K562 (cell line): ENCODE measurements at regions not wholly inside any gene's neighbourhood (a gene's known extent, or its start where the extent isn't known, plus 50 kb on each side); places are given as distances from the start of the nearest gene placed in this dataset.

ENCODE experiments used
- ATAC-seq: fragments of 200-7000 bp; cut with Tn5 transposase; 3 replicates; pipeline ENCODE4 v1.9.1; 2020; ENCODE audit warnings: moderate library complexity
- BruUV-seq: library from RNA; stranded (reverse); fragments of 400-500 nt; replicated peaks from 2 replicates; lab custom pipeline; 2021; lab: Mats Ljungman, UMichigan
- CTCF ChIA-PET: fragments of 300-600 bp; formaldehyde crosslinking; extraction: SDS; loops from one replicate; lab custom pipeline; 2021; ENCODE audit warnings: low intra/inter-chr PET ratio; lab: Yijun Ruan, JAX
- POLR2A ChIA-PET: fragments of 300-600, 350-650 bp; sonication (Branson Sonifier 250); formaldehyde crosslinking; extraction: SDS; loops from one replicate; lab custom pipeline; 2021; ENCODE audit warnings: antibody characterized with exemption, inconsistent platforms; lab: Yijun Ruan, JAX
- DNase-seq, 4 experiments: peaks; one replicate each; pipeline versions ENCODE4 v3.0.0 to v3.0.0-alpha.2; 2011 to 2018; ENCODE audit warnings: low spot score in 3 of 4, mixed read lengths in 3 of 4; ENCODE audit errors: extremely low read depth in 1 of 4
- FAIRE-seq: peaks from 2 replicates; lab custom pipeline; 2011; peaks lifted over from hg19 to GRCh38; lab: Jason Lieb, UNC
- H2AFZ ChIP-seq: 2 replicates; pipeline ENCODE4 v1.6.0; 2011; ENCODE audit warnings: low read depth, low read length, control low read depth, inconsistent platforms
- H3K27ac ChIP-seq: fragments of 200-600 bp; 3 replicates; pipeline ENCODE4 v1.8.0; 2011; ENCODE audit warnings: low read depth, mild to moderate bottlenecking, control low read depth, inconsistent platforms, low read length, moderate library complexity, mixed read lengths; ENCODE audit errors: extremely low read depth
- H3K27me3 ChIP-seq, 2 experiments: fragments of 300-600 bp in 1 of 2; 2 replicates in 1 of 2; 3 replicates in 1 of 2; pipeline versions ENCODE4 v1.6.0 to v1.8.0; 2011; ENCODE audit warnings: inconsistent platforms in 2 of 2, low read length in 2 of 2, mild to moderate bottlenecking in 1 of 2, mixed read lengths in 1 of 2, moderate library complexity in 1 of 2; ENCODE audit not compliant: control insufficient read depth in 2 of 2, insufficient read depth in 2 of 2
- H3K36me3 ChIP-seq: fragments of 300-600 bp; 3 replicates; pipeline ENCODE4 v1.8.0; 2011; ENCODE audit warnings: mild to moderate bottlenecking, low read length, inconsistent platforms; ENCODE audit not compliant: control insufficient read depth, insufficient read depth
- H3K4me1 ChIP-seq, 2 experiments: fragments of 200-600 bp in 1 of 2; replicated peaks in 1 of 2; 2 replicates in 1 of 2; 3 replicates in 1 of 2; pipeline versions ENCODE4 v1.5.1 to v1.8.0; 2011; ENCODE audit warnings: inconsistent platforms in 2 of 2, low read length in 2 of 2, mild to moderate bottlenecking in 1 of 2, mixed read lengths in 1 of 2, moderate library complexity in 1 of 2; ENCODE audit not compliant: control insufficient read depth in 2 of 2, insufficient read depth in 2 of 2
- H3K4me2 ChIP-seq: 2 replicates; pipeline ENCODE4 v1.6.1; 2011; ENCODE audit warnings: low read length, control low read depth, inconsistent platforms, mixed read lengths; ENCODE audit not compliant: insufficient read depth
- H3K4me3 ChIP-seq: fragments of 200-600 bp; sonication (generic), shearing (Covaris generic); 2 replicates; pipeline ENCODE4 v1.5.1; 2016; ENCODE audit warnings: control low read depth, inconsistent platforms
- H3K79me2 ChIP-seq: fragments of 200-600 bp; 3 replicates; pipeline ENCODE4 v1.8.0; 2011; ENCODE audit warnings: low read length, inconsistent platforms; ENCODE audit not compliant: control insufficient read depth, insufficient read depth
- H3K9ac ChIP-seq, 2 experiments: 2 replicates each; pipeline versions ENCODE4 v1.6.0 to v1.6.1; 2011; ENCODE audit warnings: low read depth in 2 of 2, low read length in 2 of 2, control low read depth in 1 of 2, inconsistent platforms in 1 of 2, mild to moderate bottlenecking in 1 of 2, mixed read lengths in 1 of 2; ENCODE audit not compliant: insufficient read depth in 1 of 2
- H3K9me1 ChIP-seq: one replicate; pipeline ENCODE4 v1.6.0; 2011; ENCODE audit warnings: inconsistent platforms, mild to moderate bottlenecking, low read length, moderate library complexity; ENCODE audit not compliant: control insufficient read depth, insufficient read depth
- H3K9me3 ChIP-seq: replicated peaks from 2 replicates; pipeline ENCODE4 v1.5.1; 2011; ENCODE audit warnings: low read depth, low read length, inconsistent platforms; ENCODE audit not compliant: control insufficient read depth, insufficient read depth
- H4K20me1 ChIP-seq: replicated peaks from 2 replicates; pipeline ENCODE4 v1.6.1; 2011; ENCODE audit warnings: low read length, inconsistent platforms, mixed read lengths; ENCODE audit not compliant: control insufficient read depth, insufficient read depth
- CBX3 ChIP-seq, 2 experiments: IDR thresholded peaks; 1 replicate in 1 of 2; 2 replicates in 1 of 2; pipeline ENCODE4 v1.6.1; 2012; ENCODE audit warnings: inconsistent platforms in 2 of 2, low read length in 2 of 2, borderline replicate concordance in 1 of 2, control low read depth in 1 of 2
- MCM5 ChIP-seq: fragments of 450-650 bp; IDR thresholded peaks from 2 replicates; pipeline ENCODE4 v1.6.1; 2016; ENCODE audit warnings: low read depth
- MEF2A ChIP-seq: IDR thresholded peaks from 2 replicates; pipeline ENCODE4 v1.6.1; 2011; ENCODE audit warnings: low read depth, mild to moderate bottlenecking, low read length, moderate library complexity; ENCODE audit not compliant: control insufficient read depth
- NFXL1 ChIP-seq: fragments of 450-650 bp; formaldehyde crosslinking; IDR thresholded peaks from 2 replicates; pipeline ENCODE4 v1.4.0; 2021; ENCODE audit warnings: mild to moderate bottlenecking
- SIX5 ChIP-seq, 2 experiments: IDR thresholded peaks; 2 replicates each; pipeline ENCODE4 v1.6.1; 2011; ENCODE audit warnings: low read length in 2 of 2, borderline replicate concordance in 1 of 2, low read depth in 1 of 2, mild to moderate bottlenecking in 1 of 2, moderate library complexity in 1 of 2; ENCODE audit not compliant: insufficient read depth in 1 of 2
- SPI1 ChIP-seq: IDR thresholded peaks from 2 replicates; pipeline ENCODE4 v1.6.1; 2011; ENCODE audit warnings: low read depth, low read length, control low read depth, borderline replicate concordance
- SRF ChIP-seq, 2 experiments: fragments of 250-450, 450-650 bp in 1 of 2; sonication (Bioruptor Pico) in 1 of 2; sonication (generic) in 1 of 2; formaldehyde crosslinking; IDR thresholded peaks; 2 replicates each; pipeline versions ENCODE4 v1.5.0 to v1.5.1; 2020 to 2022; ENCODE audit warnings: mild to moderate bottlenecking in 1 of 2, missing genetic modification reagents in 1 of 2
- STAT5A ChIP-seq: IDR thresholded peaks from 2 replicates; pipeline ENCODE4 v1.6.1; 2012; ENCODE audit warnings: low read length, inconsistent platforms, borderline replicate concordance
- ZNF23 ChIP-seq: fragments of 250-450 bp; sonication (Bioruptor Pico); IDR thresholded peaks from 2 replicates; pipeline ENCODE4 v1.4.0; 2020; ENCODE audit warnings: mild to moderate bottlenecking
- ZNF696 ChIP-seq: fragments of 250-450 bp; sonication (Bioruptor Pico); conservative IDR thresholded peaks from 2 replicates; pipeline ENCODE4 v1.4.0; 2020; ENCODE audit warnings: mild to moderate bottlenecking, moderate library complexity
- WGBS: fragments of 100-300 bp; shearing (Covaris generic); methylation state at CpG from one replicate; pipeline ENCODE4 v1.1.6; 2016; ENCODE audit warnings: low coverage, mixed read lengths; ENCODE audit not compliant: insufficient coverage; ENCODE audit errors: missing lambda C conversion rate; 5-methylcytosine and 5-hydroxymethylcytosine counted together
- in situ Hi-C: fragments of 300-500 bp; cut with MboI; formaldehyde crosslinking; loops from 4 replicates; pipeline ENCODE4 v1.15.0; 2018; ENCODE audit warnings: inconsistent platforms, mixed read lengths
- intact Hi-C: fragments of 100-400 bp; cut with micrococcal nuclease; formaldehyde crosslinking; loops from 2 replicates; pipeline ENCODE4 v1.14.2; 2022

- ChIA-PET CTCF (no interaction called here), POLR2A (no interaction called here)
- in situ Hi-C loops (no loop called here), intact Hi-C loops (no loop called here)
- Histone ChIP-seq H3K4me1 (no peaks in the 10 kb centered on the region; a peak in 1 of 5 replicates), H3K36me3 (no peaks in the 10 kb centered on the region), H2AFZ (0 out of 2 replicates have a peak overlapping the region, but pooled peaks have one; percentile 44), H3K4me2 (no peak overlapping the region), H3K27me3 (peaks cover 2 to 19% of the 10 kb centered on the region in 2 experiments; a peak in 4 of 5 replicates), H3K9me1 (no peaks in the 10 kb centered on the region), H3K27ac (no peak overlapping the region), H3K4me3 (no peak overlapping the region), H3K9me3 (no peaks in the 10 kb centered on the region), H4K20me1 (no peaks in the 10 kb centered on the region), H3K9ac (no peak overlapping the region), H3K79me2 (no peaks in the 10 kb centered on the region)
- FAIRE-seq: no peak
- peak; percentile 89 for ATAC-seq
- peak in 1 of 4 experiments; percentile 39 for DNase-seq
- WGBS: 0% methylated on average over 4 of the region's 4 CpGs
- TF ChIP-seq SPI1 (peak; percentile 55; the same call in 1 of the 2 replicates), MCM5 (no peak)
- no TSS peak for BruUV-seq
These were observed 54.6 kb upstream of the OPN4 start for GRCh38 chr10:86599729-86600128.

GRCh38 chr10:86600296-86600695 is 54.1 kb upstream of the OPN4 start:
- intact Hi-C loops: no loop called here
- in situ Hi-C loops: no loop called here
- POLR2A ChIA-PET: no interaction called here
- no peak for DNase-seq
- H3K79me2 ChIP-seq: no peaks in the 10 kb centered on the region
- WGBS: 0% methylated on average over 2 of the region's 2 CpGs
- H3K9me3 ChIP-seq: no peaks in the 10 kb centered on the region
- TF ChIP-seq MEF2A (no peak), CBX3 (IDR thresholded peaks at IDR 0.05; ENCODE audit: borderline replicate concordance in 1 of 2, low read length in 2 of 2) (no peak), NFXL1 (CRISPR knock-in tag) (no peak), SIX5 (IDR thresholded peaks at IDR 0.05; ENCODE audit: borderline replicate concordance in 1 of 2, insufficient read depth in 1 of 2, low read depth in 1 of 2, low read length in 2 of 2) (no peak), ZNF696 (CRISPR knock-in tag) (no peak), ZNF23 (no peak), SRF (CRISPR knock-in tag; IDR thresholded peaks at IDR 0.05) (no peak), STAT5A (no peak)
- TF ChIP-seq, all 486 proteins: peak for 0
- CTCF ChIA-PET: no interaction called here
- H2AFZ ChIP-seq: peak overlapping the region; percentile 61
- no peak overlapping the region for H3K27ac ChIP-seq
- H3K9me1 ChIP-seq: no peaks in the 10 kb centered on the region
- no TSS peak for BruUV-seq
- ATAC-seq: no peak
- no peak overlapping the region for H3K4me3 ChIP-seq
- no peak overlapping the region for H3K9ac ChIP-seq
- no peak overlapping the region for H3K4me2 ChIP-seq
- H3K4me1 ChIP-seq: no peaks in the 10 kb centered on the region; a peak in 1 of 5 replicates
- H4K20me1 ChIP-seq: no peaks in the 10 kb centered on the region
- H3K27me3 ChIP-seq: peaks cover 2 to 19% of the 10 kb centered on the region in 2 experiments; a peak in 4 of 5 replicates
- H3K36me3 ChIP-seq: no peaks in the 10 kb centered on the region
- no peak for FAIRE-seq
